Ectodermal cell (in vitro differentiated cells): ENCODE measurements at regions not wholly inside any gene's neighbourhood (a gene's known extent, or its start where the extent isn't known, plus 50 kb on each side); places are given as distances from the start of the nearest gene placed in this dataset.

ENCODE experiments used
- H3K27ac ChIP-seq: 2 replicates; pipeline ENCODE4 v1.7.0; 2013; ENCODE audit warnings: mild to moderate bottlenecking, low read depth, low read length; ENCODE audit not compliant: insufficient read depth, poor library complexity, severe bottlenecking
- H3K27me3 ChIP-seq: 2 replicates; pipeline ENCODE4 v1.7.0; 2013; ENCODE audit warnings: mild to moderate bottlenecking, low read length; ENCODE audit not compliant: insufficient read depth, control insufficient read depth, poor library complexity, severe bottlenecking
- H3K36me3 ChIP-seq: one replicate; pipeline ENCODE4 v1.7.0; 2013; ENCODE audit warnings: low read length; ENCODE audit not compliant: control insufficient read depth, insufficient read depth
- H3K4me1 ChIP-seq: one replicate; pipeline ENCODE4 v1.7.0; 2013; ENCODE audit warnings: low read length; ENCODE audit not compliant: control insufficient read depth, insufficient read depth
- H3K4me3 ChIP-seq: 2 replicates; pipeline ENCODE4 v1.7.0; 2013; ENCODE audit warnings: low read depth, low read length, control low read depth; ENCODE audit not compliant: insufficient read depth
- H3K9me3 ChIP-seq: 2 replicates; pipeline ENCODE4 v1.7.0; 2013; ENCODE audit warnings: mild to moderate bottlenecking, low read length, moderate library complexity; ENCODE audit not compliant: control insufficient read depth
- WGBS, 2 experiments: methylation state at CpG; one replicate each; pipeline ENCODE4 v1.1.7; 2013; ENCODE audit warnings: missing lambda C conversion rate in 2 of 2; 5-methylcytosine and 5-hydroxymethylcytosine counted together

- no peaks in the 10 kb centered on the region for H3K9me3 ChIP-seq
- no peak overlapping the region for H3K27ac ChIP-seq
- 88 to 89% methylated on average over 2 of the region's 2 CpGs for WGBS, 2 experiments
These were observed 80.7 kb upstream of the MAFB start for GRCh38 chr20:40769677-40770285.

GRCh38 chr20:40770564-40771307 is 81.7 kb upstream of the MAFB start:
- H3K27me3 ChIP-seq: no peaks in the 10 kb centered on the region
- H3K4me3 ChIP-seq: no peak overlapping the region
- WGBS, 2 experiments: 86 to 87% methylated on average over 13 of the region's 13 CpGs
- no peaks in the 10 kb centered on the region for H3K36me3 ChIP-seq
- H3K27ac ChIP-seq: no peak overlapping the region
- H3K4me1 ChIP-seq: no peaks in the 10 kb centered on the region
- H3K9me3 ChIP-seq: no peaks in the 10 kb centered on the region

More at GRCh38 chr20:40769677-40770285, 80.7 kb upstream of the MAFB start:
- H3K4me1 ChIP-seq: no peaks in the 10 kb centered on the region
- H3K36me3 ChIP-seq: no peaks in the 10 kb centered on the region
- H3K4me3 ChIP-seq: no peak overlapping the region
- no peaks in the 10 kb centered on the region for H3K27me3 ChIP-seq

GRCh38 chr20:40771308-40771610 is 82.2 kb upstream of the MAFB start:
- 70% methylated on average over 4 of the region's 4 CpGs for WGBS, 2 experiments
- no peak overlapping the region for H3K4me3 ChIP-seq
- no peaks in the 10 kb centered on the region for H3K4me1 ChIP-seq
- H3K27me3 ChIP-seq: no peaks in the 10 kb centered on the region
- no peak overlapping the region for H3K27ac ChIP-seq
- H3K36me3 ChIP-seq: no peaks in the 10 kb centered on the region
- H3K9me3 ChIP-seq: no peaks in the 10 kb centered on the region

- H3K9me3 ChIP-seq: no peaks in the 10 kb centered on the region
- H3K36me3 ChIP-seq: no peaks in the 10 kb centered on the region
- peaks cover 2% of the 10 kb centered on the region for H3K4me1 ChIP-seq
- H3K27ac ChIP-seq: no peak overlapping the region
- no peak overlapping the region for H3K4me3 ChIP-seq
- 93 to 96% methylated on average over 7 of the region's 7 CpGs for WGBS, 2 experiments
- no peaks in the 10 kb centered on the region for H3K27me3 ChIP-seq
These were observed 82.9 kb upstream of the MAFB start for GRCh38 chr20:40771848-40772511.

- Histone ChIP-seq H3K4me1 (peaks cover 4% of the 10 kb centered on the region), H3K36me3 (no peaks in the 10 kb centered on the region), H3K9me3 (no peaks in the 10 kb centered on the region), H3K4me3 (no peak overlapping the region), H3K27ac (no peak overlapping the region), H3K27me3 (no peaks in the 10 kb centered on the region)
- WGBS, 2 experiments: 90 to 91% methylated on average over 3 of the region's 3 CpGs
These were observed 84.3 kb upstream of the MAFB start for GRCh38 chr20:40773376-40773775.

GRCh38 chr20:40774252-40774651 is 85.2 kb upstream of the MAFB start:
- no peaks in the 10 kb centered on the region for H3K9me3 ChIP-seq
- WGBS, 2 experiments: 66 to 91% methylated on average over 2 to 4 of the region's 4 CpGs

GRCh38 chr20:40775561-40776146 is 86.6 kb upstream of the MAFB start:
- no peaks in the 10 kb centered on the region for H3K27me3 ChIP-seq
- H3K9me3 ChIP-seq: no peaks in the 10 kb centered on the region
- H3K27ac ChIP-seq: no peak overlapping the region
- H3K4me1 ChIP-seq: peaks cover 4% of the 10 kb centered on the region
- no peak overlapping the region for H3K4me3 ChIP-seq
- no peaks in the 10 kb centered on the region for H3K36me3 ChIP-seq
- 89 to 96% methylated on average over 2 of the region's 2 CpGs for WGBS, 2 experiments

More at GRCh38 chr20:40774252-40774651, 85.2 kb upstream of the MAFB start:
- no peaks in the 10 kb centered on the region for H3K36me3 ChIP-seq
- H3K4me1 ChIP-seq: peaks cover 4% of the 10 kb centered on the region
- H3K4me3 ChIP-seq: no peak overlapping the region
- H3K27ac ChIP-seq: no peak overlapping the region
- no peaks in the 10 kb centered on the region for H3K27me3 ChIP-seq

GRCh38 chr20:40776466-40777457 is 87.7 kb upstream of the MAFB start:
- H3K36me3 ChIP-seq: no peaks in the 10 kb centered on the region
- no peak overlapping the region for H3K27ac ChIP-seq
- WGBS, 2 experiments: 87 to 91% methylated on average over 13 of the region's 13 CpGs
- no peaks in the 10 kb centered on the region for H3K27me3 ChIP-seq
- H3K4me1 ChIP-seq: peaks cover 4% of the 10 kb centered on the region
- no peak overlapping the region for H3K4me3 ChIP-seq
- H3K9me3 ChIP-seq: no peaks in the 10 kb centered on the region

- no peaks in the 10 kb centered on the region for H3K36me3 ChIP-seq
- peaks cover 4% of the 10 kb centered on the region for H3K4me1 ChIP-seq
- no peak overlapping the region for H3K27ac ChIP-seq
- H3K9me3 ChIP-seq: no peaks in the 10 kb centered on the region
- H3K27me3 ChIP-seq: no peaks in the 10 kb centered on the region
- H3K4me3 ChIP-seq: no peak overlapping the region
These were observed 88.6 kb upstream of the MAFB start for GRCh38 chr20:40777653-40778052.
